ENCODE measurements at regions not wholly inside any gene's neighbourhood (a gene's known extent, or its start where the extent isn't known, plus 50 kb on each side); places are given as distances from the start of the nearest gene placed in this dataset.
"Not testable (repeated sequence)": the region's sequence is repeated elsewhere in the genome, so short reads cannot be mapped to it uniquely, and the experiment has no call there.

GRCh38 chr4:66357316-66357715 lies 687.0 kb upstream of the EPHA5 start:
- DNase-seq = no peak

GRCh38 chr4:66355328-66355727 lies 685.0 kb upstream of the EPHA5 start:
- no peak for DNase-seq

DNA sequence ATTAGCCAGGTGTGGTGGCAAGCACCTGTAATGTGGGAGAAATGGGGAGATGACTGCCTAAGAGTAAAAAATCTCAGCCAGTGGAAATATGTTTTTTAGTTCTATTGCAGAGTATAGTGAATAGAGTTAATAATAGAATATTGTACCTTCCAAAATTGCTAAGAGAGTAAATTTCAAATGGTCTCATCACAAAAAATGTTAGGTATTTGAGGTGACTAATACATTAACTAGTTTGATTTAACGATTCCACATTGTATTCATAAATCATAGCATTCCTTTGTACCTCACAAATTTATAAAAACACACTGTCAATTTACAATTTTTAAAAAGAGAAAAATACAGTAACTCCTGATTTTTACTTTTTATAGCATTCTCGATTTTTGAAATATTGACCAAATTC lies 681.5 kb upstream of the EPHA5 start:
- DNase-seq = no peak

DNA sequence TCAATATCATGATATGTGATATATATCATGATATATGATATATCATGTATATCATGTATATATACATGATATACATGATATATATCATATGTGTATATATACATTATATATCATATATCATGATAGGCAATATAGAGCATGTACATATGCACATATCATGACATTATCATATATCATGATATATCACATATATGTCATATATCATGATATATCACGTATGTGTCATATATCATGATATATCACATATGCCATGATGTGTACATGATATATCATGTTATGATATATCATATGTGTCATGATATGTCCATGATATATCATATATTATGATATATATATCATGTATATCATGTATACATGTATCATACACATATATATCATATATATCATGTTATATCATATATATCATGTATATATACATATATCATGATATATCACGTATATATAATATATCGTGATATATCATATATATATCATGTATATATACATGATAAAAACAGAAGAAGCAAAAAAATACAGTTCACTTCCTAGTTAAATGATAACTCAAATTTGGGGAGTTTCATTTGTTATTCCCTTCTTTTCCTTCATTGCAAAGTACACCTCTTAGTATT lies 670.1 kb upstream of the EPHA5 start:
- DNase-seq = no peak

DNA sequence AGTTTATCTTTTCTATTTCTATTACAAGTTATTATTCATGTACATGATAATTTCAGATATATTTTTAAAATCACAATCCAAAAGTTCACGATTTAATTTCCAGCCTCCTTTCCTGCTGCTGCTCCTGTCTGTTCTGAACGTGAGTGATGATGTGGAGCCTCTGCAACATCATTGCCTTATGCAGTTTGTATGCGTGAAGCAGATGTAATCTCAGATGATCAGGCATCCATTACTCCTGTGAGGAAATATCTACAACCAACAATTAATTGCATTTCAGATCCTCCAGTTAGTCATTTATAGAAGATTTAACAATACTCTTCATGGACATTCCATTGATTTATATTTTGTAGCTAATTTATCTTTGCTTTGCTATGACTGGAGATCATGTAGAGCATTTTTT lies 668.7 kb upstream of the EPHA5 start:
- DNase-seq = no peak

DNA sequence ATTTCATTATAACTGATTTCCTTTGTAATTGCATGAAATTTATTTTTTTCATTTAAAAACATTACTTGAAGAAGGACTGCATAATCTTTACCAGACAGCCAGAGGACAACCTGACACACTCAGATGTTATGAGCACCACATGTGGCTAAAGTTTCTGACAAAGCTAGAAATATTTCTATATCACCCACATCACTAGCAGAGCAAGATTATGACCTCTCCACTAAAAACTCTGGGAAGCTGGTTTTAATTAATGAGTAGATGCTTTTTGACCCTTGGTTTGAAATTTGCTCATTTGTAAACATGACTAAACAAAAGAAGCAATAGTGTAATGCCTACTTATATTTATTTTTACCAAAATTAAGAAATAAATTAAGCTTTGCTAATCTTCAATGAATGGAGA lies 661.5 kb upstream of the EPHA5 start:
- no peak for DNase-seq

GRCh38 chr4:66330125-66330524 lies 659.8 kb upstream of the EPHA5 start:
- no peak for DNase-seq

- DNase-seq = no peak
These were observed 658.7 kb upstream of the EPHA5 start for GRCh38 chr4:66328803-66329574.

GRCh38 chr4:66307641-66308438 lies 637.6 kb upstream of the EPHA5 start:
- DNase-seq = no peak

GRCh38 chr4:66300336-66300934 lies 630.1 kb upstream of the EPHA5 start:
- no peak for DNase-seq

GRCh38 chr4:66298569-66298968 lies 628.3 kb upstream of the EPHA5 start:
- no peak for DNase-seq

DNA sequence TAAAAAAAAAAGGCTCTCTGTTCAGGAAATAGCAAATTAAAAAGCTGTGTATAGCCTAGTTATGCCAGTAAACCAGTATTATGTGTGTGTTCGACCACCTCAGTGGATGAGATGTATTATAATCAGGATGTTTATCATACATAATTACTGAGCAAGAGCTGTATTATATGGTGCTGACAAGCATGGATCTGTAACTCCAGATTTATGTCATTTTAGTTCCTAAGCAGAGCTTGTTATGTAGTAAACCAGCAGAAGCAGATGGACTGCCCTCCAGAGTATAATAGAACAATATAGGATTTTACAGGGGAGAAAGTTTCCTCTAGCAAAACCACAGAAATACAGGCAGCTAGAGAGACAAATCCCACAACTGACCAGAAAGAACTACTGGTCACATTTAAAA lies 627.4 kb upstream of the EPHA5 start:
- DNase-seq = no peak

- no peak for DNase-seq
These were observed 624.3 kb upstream of the EPHA5 start for GRCh38 chr4:66294638-66295037.

DNA sequence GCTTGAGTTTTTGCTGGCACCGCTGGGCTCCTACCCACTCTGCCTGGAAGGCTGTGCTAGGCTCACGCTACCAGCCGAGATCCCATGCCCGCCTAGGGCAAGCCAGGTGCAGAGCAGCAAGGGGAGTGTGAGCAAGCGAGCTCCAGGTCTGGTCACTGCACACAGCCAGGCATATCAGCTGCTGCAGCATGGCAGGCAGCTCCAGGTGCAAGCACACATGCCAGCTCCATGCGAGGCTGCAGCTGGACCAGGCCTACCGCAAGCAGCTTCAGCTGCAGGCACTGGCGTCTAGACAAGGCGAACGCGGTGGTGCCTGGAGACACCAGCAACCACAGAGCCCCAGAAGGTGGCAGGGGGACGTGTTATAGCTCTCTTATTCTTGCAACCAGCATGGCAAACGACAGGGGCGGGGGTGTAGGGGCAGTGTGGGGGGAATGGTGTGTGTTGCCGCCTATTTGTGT lies 614.7 kb upstream of the EPHA5 start:
- DNase-seq = no peak

DNA sequence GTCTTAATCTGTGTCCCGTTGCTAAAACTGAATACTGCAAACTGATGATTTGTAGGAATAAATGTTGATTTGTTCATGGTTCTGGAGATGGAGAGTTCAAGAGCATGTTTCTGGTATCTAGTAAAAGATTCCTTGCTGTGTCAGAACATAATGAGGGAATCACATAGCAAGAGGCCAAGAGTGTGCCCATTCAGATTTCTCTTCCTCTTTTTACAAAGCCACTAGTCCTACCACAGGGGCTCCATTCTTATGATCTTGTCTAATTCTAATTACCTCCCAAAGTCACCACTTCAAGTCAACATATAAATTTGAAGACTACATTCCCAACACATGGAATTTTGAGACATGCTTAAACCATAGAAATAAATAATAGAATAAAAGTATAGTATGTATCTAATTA lies 608.8 kb upstream of the EPHA5 start:
- no peak for DNase-seq

DNA sequence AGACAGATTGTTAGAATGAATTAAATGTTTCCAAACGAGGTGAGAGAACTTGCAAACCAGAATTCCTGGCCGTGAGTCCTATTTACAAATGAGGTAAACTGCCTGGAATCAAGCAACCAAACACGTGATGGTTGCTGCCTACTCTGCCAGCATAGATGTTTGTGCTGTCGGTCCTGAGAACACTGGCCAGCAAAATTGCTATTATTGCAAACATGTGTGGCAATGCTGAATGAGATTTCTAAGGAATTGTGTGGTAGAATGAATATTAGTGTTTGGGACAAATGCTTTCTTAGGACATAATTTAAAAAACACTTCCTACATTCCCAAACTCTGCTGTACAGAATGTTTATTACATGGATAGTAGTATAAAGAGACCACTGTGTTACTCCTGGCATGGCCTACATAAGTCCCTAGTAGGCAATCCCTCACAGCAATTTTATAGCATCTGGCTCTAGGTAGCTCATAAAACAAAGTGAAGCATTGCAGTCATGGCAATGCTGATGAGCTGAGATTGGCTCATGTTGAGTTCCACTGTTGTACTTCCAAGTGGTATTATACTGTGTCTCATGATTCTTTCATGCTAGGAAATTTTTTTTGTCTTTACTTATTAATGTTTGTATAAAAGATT lies 605.2 kb upstream of the EPHA5 start:
- no peak for DNase-seq

DNA sequence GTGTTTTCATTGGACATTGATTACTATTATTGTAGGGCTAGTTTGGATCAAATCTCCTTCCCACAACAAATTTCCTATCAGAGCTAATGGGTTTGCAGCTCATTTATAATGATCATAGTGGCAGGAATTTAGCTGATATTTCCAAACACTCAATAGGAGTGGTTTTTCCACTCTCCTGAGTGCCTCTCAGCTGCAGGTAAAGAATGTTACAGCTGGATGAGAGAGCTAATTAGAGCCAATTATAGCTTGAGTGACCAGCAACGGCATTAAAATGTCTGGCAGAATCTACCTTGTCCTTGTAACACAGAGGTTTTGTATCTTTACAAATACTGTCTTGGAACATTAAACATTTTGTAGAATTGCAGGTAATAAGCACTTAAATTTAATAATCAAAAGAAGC lies 602.8 kb upstream of the EPHA5 start:
- no peak for DNase-seq

GRCh38 chr4:66270356-66270755 lies 600.1 kb upstream of the EPHA5 start:
- DNase-seq = not testable (repeated sequence)

GRCh38 chr4:66266554-66266953 lies 596.3 kb upstream of the EPHA5 start:
- DNase-seq = not testable (repeated sequence)

DNA sequence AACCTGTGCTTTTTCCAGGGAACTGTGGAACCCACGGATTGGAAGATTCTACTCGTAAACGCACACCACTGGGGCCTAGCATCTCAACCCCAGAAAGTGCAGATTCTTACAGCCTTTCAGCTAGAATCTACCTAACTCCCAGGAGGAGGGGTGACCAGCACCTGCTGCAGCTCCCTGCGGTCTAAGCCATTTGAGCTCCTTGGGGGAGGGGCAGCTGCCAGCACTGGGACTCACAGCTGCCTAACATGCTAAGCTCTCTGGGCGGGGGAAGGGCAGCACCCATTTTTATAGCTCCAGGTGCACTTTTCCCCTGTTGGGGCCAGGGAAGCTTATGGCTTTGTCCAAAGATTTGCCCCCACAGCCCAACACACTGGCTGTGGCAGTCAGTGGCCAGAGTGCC lies 595.7 kb upstream of the EPHA5 start:
- DNase-seq = no peak

DNA sequence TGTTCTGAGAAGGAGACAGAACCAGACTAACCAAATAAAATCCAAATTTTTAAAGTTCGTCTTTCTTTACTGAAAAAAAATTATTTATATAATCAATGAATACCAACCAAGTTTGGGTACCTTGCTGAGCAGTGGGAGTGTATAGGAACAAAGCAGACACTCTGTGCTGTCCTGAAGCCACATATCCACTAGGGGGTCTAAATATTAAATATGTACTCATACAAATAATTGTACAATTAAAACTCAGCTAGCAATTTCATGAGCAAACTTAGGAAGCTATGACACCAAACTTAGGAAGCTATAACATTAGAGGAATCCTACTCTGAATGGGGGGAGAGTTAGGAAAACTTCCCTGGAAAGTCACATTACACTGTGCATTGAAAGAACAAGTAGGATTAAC lies 582.0 kb upstream of the EPHA5 start:
- no peak for DNase-seq

GRCh38 chr4:66246643-66247042 lies 576.4 kb upstream of the EPHA5 start:
- no peak for DNase-seq

GRCh38 chr4:66235876-66236275 lies 565.6 kb upstream of the EPHA5 start:
- DNase-seq = no peak

All from stimulated activated CD4-positive, alpha-beta T cell treated with anti-CD3 and anti-CD28 coated beads, Interleukin-2, amount 100 ng/mL, for 48 hours (primary cell).